GM23338 (cell line): ENCODE measurements at regions not wholly inside any gene's neighbourhood (a gene's known extent, or its start where the extent isn't known, plus 50 kb on each side); places are given as distances from the start of the nearest gene placed in this dataset.

ENCODE experiments used
- ATAC-seq: fragments of 200-7000 bp; cut with Tn5 transposase; 3 replicates; pipeline ENCODE4 v1.9.1; 2020
- DNase-seq: peaks from one replicate; pipeline ENCODE4 v3.0.0-alpha.2; 2015; ENCODE audit warnings: low spot score
- H2AFZ ChIP-seq: fragments of 200-600 bp; sonication (generic); 2 replicates; pipeline ENCODE4 v1.8.0; 2016; ENCODE audit warnings: antibody characterized with exemption, mild to moderate bottlenecking, moderate library complexity
- H3F3A ChIP-seq: fragments of 200-600 bp; sonication (generic); replicated peaks from 2 replicates; pipeline ENCODE4 v1.8.0; 2017; ENCODE audit warnings: antibody characterized with exemption, mixed run types, low read depth
- H3K27ac ChIP-seq: fragments of 200-600 bp; sonication (generic); 2 replicates; pipeline ENCODE4 v1.6.1; 2016; ENCODE audit warnings: low read depth
- H3K27me3 ChIP-seq: fragments of 200-600 bp; sonication (generic); 2 replicates; pipeline ENCODE4 v1.8.0; 2016; ENCODE audit warnings: mild to moderate bottlenecking, mixed run types, moderate library complexity; ENCODE audit not compliant: insufficient read depth
- H3K36me3 ChIP-seq: fragments of 200-600 bp; sonication (generic); 2 replicates; pipeline ENCODE4 v1.8.0; 2016; ENCODE audit warnings: mild to moderate bottlenecking; ENCODE audit not compliant: insufficient read depth
- H3K4me1 ChIP-seq: fragments of 200-600 bp; sonication (generic); 2 replicates; pipeline ENCODE4 v1.8.0; 2016; ENCODE audit warnings: mild to moderate bottlenecking, moderate library complexity; ENCODE audit not compliant: insufficient read depth
- H3K4me2 ChIP-seq: fragments of 200-600 bp; sonication (generic); 2 replicates; pipeline ENCODE4 v1.7.1; 2017; ENCODE audit warnings: mixed run types
- H3K4me3 ChIP-seq: fragments of 200-600 bp; sonication (generic); 2 replicates; pipeline ENCODE4 v1.6.1; 2016; ENCODE audit warnings: mixed run types
- H3K79me2 ChIP-seq: fragments of 200-600 bp; sonication (generic); replicated peaks from 2 replicates; pipeline ENCODE4 v1.8.0; 2017; ENCODE audit warnings: mild to moderate bottlenecking; ENCODE audit not compliant: insufficient read depth
- H3K9me2 ChIP-seq: fragments of 200-600 bp; sonication (generic); 2 replicates; pipeline ENCODE4 v1.8.0; 2017; ENCODE audit not compliant: insufficient read depth
- H4K20me1 ChIP-seq: fragments of 200-600 bp; sonication (generic); replicated peaks from 2 replicates; pipeline ENCODE4 v1.8.0; 2017; ENCODE audit warnings: mild to moderate bottlenecking; ENCODE audit not compliant: insufficient read depth
- H3K27ac Mint-ChIP-seq: 2 replicates; pipeline ENCODE4 v1.8.0; 2020; ENCODE audit warnings: inconsistent platforms, mild to moderate bottlenecking, moderate library complexity, mixed read lengths
- H3K27me3 Mint-ChIP-seq: 3 replicates; pipeline ENCODE4 v1.8.0; 2022; ENCODE audit warnings: low read depth, mild to moderate bottlenecking, moderate library complexity, mixed read lengths, inconsistent platforms; ENCODE audit not compliant: insufficient read depth, poor library complexity
- H3K36me3 Mint-ChIP-seq: 3 replicates; pipeline ENCODE4 v1.8.0; 2021; ENCODE audit warnings: low read depth, mild to moderate bottlenecking, inconsistent platforms, moderate library complexity, mixed read lengths
- H3K4me1 Mint-ChIP-seq: 3 replicates; pipeline ENCODE4 v1.8.0; 2020; ENCODE audit warnings: mild to moderate bottlenecking, inconsistent platforms, mixed read lengths
- H3K4me3 Mint-ChIP-seq: 3 replicates; pipeline ENCODE4 v1.8.0; 2021; ENCODE audit warnings: moderate library complexity, mild to moderate bottlenecking, inconsistent platforms, mixed read lengths
- H3K9me3 Mint-ChIP-seq: 3 replicates; pipeline ENCODE4 v1.8.0; 2020; ENCODE audit warnings: moderate library complexity, mild to moderate bottlenecking, inconsistent platforms, mixed read lengths
- CREB1 ChIP-seq: fragments of 250-450 bp; sonication (Bioruptor Pico); IDR thresholded peaks from 2 replicates; pipeline ENCODE4 v1.5.0; 2020; ENCODE audit warnings: low read depth, mild to moderate bottlenecking, moderate library complexity
- EZH2 ChIP-seq: fragments of 200-600 bp; sonication (generic); IDR thresholded peaks from one replicate; pipeline ENCODE4 v1.8.0; 2017; ENCODE audit warnings: antibody characterized with exemption, mild to moderate bottlenecking, low read depth; ENCODE audit not compliant: unreplicated experiment
- EZH2phosphoT487 ChIP-seq: fragments of 200-600 bp; sonication (generic); IDR thresholded peaks from one replicate; pipeline ENCODE4 v1.8.1; 2018; ENCODE audit warnings: antibody characterized with exemption; ENCODE audit not compliant: unreplicated experiment
- JUNB ChIP-seq: IDR thresholded peaks from one replicate; pipeline ENCODE4 v1.6.1; 2016; ENCODE audit warnings: antibody characterized with exemption; ENCODE audit not compliant: unreplicated experiment
- NANOG ChIP-seq: IDR thresholded peaks from 2 replicates; pipeline ENCODE4 v1.6.1; 2016; ENCODE audit warnings: antibody characterized with exemption, borderline replicate concordance
- POLR2AphosphoS5 ChIP-seq: IDR thresholded peaks from 2 replicates; pipeline ENCODE4 v1.6.1; 2016; ENCODE audit warnings: antibody characterized with exemption, low read depth
- REST ChIP-seq: IDR thresholded peaks from one replicate; pipeline ENCODE4 v1.6.1; 2018; ENCODE audit warnings: antibody characterized with exemption; ENCODE audit not compliant: unreplicated experiment
- ZNF114 ChIP-seq: fragments of 250-450 bp; sonication (Bioruptor Pico); IDR thresholded peaks from 2 replicates; pipeline ENCODE4 v1.5.0; 2020; ENCODE audit warnings: mild to moderate bottlenecking, moderate library complexity
- ZNF331 ChIP-seq: fragments of 250-450 bp; sonication (Bioruptor Pico); IDR thresholded peaks from 2 replicates; pipeline ENCODE4 v1.5.0; 2020; ENCODE audit warnings: low read depth, mild to moderate bottlenecking, moderate library complexity
- ZNF462 ChIP-seq: fragments of 250-450 bp; sonication (Bioruptor Pico); IDR thresholded peaks from 2 replicates; pipeline ENCODE4 v1.5.0; 2020; ENCODE audit warnings: mild to moderate bottlenecking, moderate library complexity
- TF ChIP-seq, protein P1 (sequence below), 2 experiments: fragments of 200-600 bp in 1 of 2; sonication (generic) in 1 of 2; conservative IDR thresholded peaks; 2 replicates each; pipeline versions ENCODE4 v1.5.1 to v1.6.1; 2016 to 2017; ENCODE audit warnings: antibody characterized with exemption in 2 of 2, low read depth in 2 of 2, mild to moderate bottlenecking in 2 of 2, moderate library complexity in 1 of 2

GRCh38 chr15:58360421-58361090 is 71.2 kb upstream of the LIPC start:
- TF ChIP-seq ZNF331 (CRISPR knock-in tag) (no peak), NANOG (no peak), EZH2phosphoT487 (no peak), REST (no peak), CREB1 (no peak), POLR2AphosphoS5 (no peak), ZNF462 (CRISPR knock-in tag) (no peak), EZH2 (no peak), JUNB (no peak), ZNF114 (CRISPR knock-in tag) (no peak)
- TF ChIP-seq, protein P1, sequence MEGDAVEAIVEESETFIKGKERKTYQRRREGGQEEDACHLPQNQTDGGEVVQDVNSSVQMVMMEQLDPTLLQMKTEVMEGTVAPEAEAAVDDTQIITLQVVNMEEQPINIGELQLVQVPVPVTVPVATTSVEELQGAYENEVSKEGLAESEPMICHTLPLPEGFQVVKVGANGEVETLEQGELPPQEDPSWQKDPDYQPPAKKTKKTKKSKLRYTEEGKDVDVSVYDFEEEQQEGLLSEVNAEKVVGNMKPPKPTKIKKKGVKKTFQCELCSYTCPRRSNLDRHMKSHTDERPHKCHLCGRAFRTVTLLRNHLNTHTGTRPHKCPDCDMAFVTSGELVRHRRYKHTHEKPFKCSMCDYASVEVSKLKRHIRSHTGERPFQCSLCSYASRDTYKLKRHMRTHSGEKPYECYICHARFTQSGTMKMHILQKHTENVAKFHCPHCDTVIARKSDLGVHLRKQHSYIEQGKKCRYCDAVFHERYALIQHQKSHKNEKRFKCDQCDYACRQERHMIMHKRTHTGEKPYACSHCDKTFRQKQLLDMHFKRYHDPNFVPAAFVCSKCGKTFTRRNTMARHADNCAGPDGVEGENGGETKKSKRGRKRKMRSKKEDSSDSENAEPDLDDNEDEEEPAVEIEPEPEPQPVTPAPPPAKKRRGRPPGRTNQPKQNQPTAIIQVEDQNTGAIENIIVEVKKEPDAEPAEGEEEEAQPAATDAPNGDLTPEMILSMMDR (conservative IDR thresholded peaks at IDR 0.05; ENCODE audit: low read depth in 2 of 2): no peak
- no peak overlapping the region for H3K4me3 ChIP-seq
- H3K9me2 ChIP-seq: no peaks in the 10 kb centered on the region
- Mint-ChIP-seq H3K4me3 (no peak overlapping the region; the same call in 2 of the 3 replicates), H3K9me3 (no peaks in the 10 kb centered on the region; the same call in 2 of the 3 replicates), H3K36me3 (no peaks in the 10 kb centered on the region), H3K27me3 (peaks cover 2% of the 10 kb centered on the region), H3K27ac (no peak overlapping the region), H3K4me1 (peaks cover 11% of the 10 kb centered on the region)
- no peak overlapping the region for H3K27ac ChIP-seq
- no peaks in the 10 kb centered on the region for H4K20me1 ChIP-seq
- H3K27me3 ChIP-seq: no peaks in the 10 kb centered on the region
- no peak overlapping the region for H3K4me2 ChIP-seq
- H3F3A ChIP-seq: no peaks in the 10 kb centered on the region
- no peak for ATAC-seq
- no peak overlapping the region for H2AFZ ChIP-seq
- no peaks in the 10 kb centered on the region for H3K79me2 ChIP-seq
- H3K36me3 ChIP-seq: no peaks in the 10 kb centered on the region
- H3K4me1 ChIP-seq: 0 out of 2 replicates have a peak, but pooled peaks cover under 1% of the 10 kb centered on the region
- DNase-seq: no peak
